ENCODE measurements at regions not wholly inside any gene's neighbourhood (a gene's known extent, or its start where the extent isn't known, plus 50 kb on each side); places are given as distances from the start of the nearest gene placed in this dataset.

DNA sequence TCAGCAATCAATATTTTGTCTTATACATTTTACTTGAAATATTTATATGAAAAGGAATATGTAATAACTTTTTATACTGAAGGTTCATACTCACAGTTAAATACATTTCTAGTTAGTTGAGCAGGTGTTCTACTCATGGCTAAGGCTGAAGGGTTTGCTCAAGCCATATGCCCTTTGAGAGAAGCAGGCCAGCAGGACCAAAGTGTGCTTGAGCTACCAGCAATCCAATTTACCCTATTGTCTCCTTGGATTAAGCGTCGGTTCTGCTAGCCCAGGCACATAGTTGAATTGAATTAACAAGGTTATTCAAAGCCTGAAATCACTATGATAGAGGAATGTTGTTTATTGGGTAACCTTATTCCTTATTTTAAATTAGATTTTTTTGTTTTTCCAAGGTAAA, 151.5 kb upstream of the BACE2 start:
- TF ChIP-seq, protein P1, sequence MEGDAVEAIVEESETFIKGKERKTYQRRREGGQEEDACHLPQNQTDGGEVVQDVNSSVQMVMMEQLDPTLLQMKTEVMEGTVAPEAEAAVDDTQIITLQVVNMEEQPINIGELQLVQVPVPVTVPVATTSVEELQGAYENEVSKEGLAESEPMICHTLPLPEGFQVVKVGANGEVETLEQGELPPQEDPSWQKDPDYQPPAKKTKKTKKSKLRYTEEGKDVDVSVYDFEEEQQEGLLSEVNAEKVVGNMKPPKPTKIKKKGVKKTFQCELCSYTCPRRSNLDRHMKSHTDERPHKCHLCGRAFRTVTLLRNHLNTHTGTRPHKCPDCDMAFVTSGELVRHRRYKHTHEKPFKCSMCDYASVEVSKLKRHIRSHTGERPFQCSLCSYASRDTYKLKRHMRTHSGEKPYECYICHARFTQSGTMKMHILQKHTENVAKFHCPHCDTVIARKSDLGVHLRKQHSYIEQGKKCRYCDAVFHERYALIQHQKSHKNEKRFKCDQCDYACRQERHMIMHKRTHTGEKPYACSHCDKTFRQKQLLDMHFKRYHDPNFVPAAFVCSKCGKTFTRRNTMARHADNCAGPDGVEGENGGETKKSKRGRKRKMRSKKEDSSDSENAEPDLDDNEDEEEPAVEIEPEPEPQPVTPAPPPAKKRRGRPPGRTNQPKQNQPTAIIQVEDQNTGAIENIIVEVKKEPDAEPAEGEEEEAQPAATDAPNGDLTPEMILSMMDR (IDR thresholded peaks at IDR 0.05) = no peak
- no peak for TF ChIP-seq POLR2A (IDR thresholded peaks at IDR 0.05)
